ENCODE measurements at regions not wholly inside any gene's neighbourhood (a gene's known extent, or its start where the extent isn't known, plus 50 kb on each side); places are given as distances from the start of the nearest gene placed in this dataset.
A peak's percentile ranks its signal among the peaks of the same experiment; 100 is the strongest.

- no peak for TF ChIP-seq ELF1 (IDR thresholded peaks at IDR 0.05; ENCODE audit: borderline replicate concordance, low read depth)
- TF ChIP-seq CTCF (IDR thresholded peaks at IDR 0.05 in 2 of 3, conservative IDR thresholded peaks at IDR 0.05 in 1 of 3; ENCODE audit: borderline replicate concordance in 1 of 3, insufficient read depth in 1 of 3, low read depth in 2 of 3, low read length in 2 of 3), result no peak
- no peak for TF ChIP-seq POLR2AphosphoS5 (IDR thresholded peaks at IDR 0.05; ENCODE audit: low read depth, low read length)
- TF ChIP-seq EZH2 (IDR thresholded peaks at IDR 0.05), result no peak
- TF ChIP-seq ATF3 (IDR thresholded peaks at IDR 0.05), result no peak
- no peak for TF ChIP-seq POLR2A (IDR thresholded peaks at IDR 0.05; ENCODE audit: borderline replicate concordance, extremely low read depth, insufficient read depth, insufficient read length)
- no peak for TF ChIP-seq EZH2phosphoT487 (IDR thresholded peaks at IDR 0.05; ENCODE audit: borderline replicate concordance)
- no peak for TF ChIP-seq YY1 (IDR thresholded peaks at IDR 0.05; ENCODE audit: extremely low read depth, insufficient replicate concordance, low read depth, low read length)
- no peak for TF ChIP-seq MAX (IDR thresholded peaks at IDR 0.05)
- no peak for TF ChIP-seq EGR1 (IDR thresholded peaks at IDR 0.05; ENCODE audit: low read depth)
- no peak for TF ChIP-seq CBX3 (IDR thresholded peaks at IDR 0.05; ENCODE audit: low read depth)
- TF ChIP-seq JUND (IDR thresholded peaks at IDR 0.05), result peak; percentile 35; the same call in 1 of the 2 replicates
- TF ChIP-seq ZBTB33 (IDR thresholded peaks at IDR 0.05; ENCODE audit: extremely low read depth, insufficient replicate concordance, low read length), result no peak
- TF ChIP-seq SP1 (IDR thresholded peaks at IDR 0.05; ENCODE audit: low read depth), result no peak
These were observed 120.5 kb downstream of the SLC25A47 start for GRCh38 chr14:100443603-100444002.

Data from HCT116 (cell line).